ENCODE measurements at regions not wholly inside any gene's neighbourhood (a gene's known extent, or its start where the extent isn't known, plus 50 kb on each side); places are given as distances from the start of the nearest gene placed in this dataset.

GRCh38 chr15:58298879-58299850, 132.6 kb upstream of the LIPC start:
- TF ChIP-seq, protein P1, sequence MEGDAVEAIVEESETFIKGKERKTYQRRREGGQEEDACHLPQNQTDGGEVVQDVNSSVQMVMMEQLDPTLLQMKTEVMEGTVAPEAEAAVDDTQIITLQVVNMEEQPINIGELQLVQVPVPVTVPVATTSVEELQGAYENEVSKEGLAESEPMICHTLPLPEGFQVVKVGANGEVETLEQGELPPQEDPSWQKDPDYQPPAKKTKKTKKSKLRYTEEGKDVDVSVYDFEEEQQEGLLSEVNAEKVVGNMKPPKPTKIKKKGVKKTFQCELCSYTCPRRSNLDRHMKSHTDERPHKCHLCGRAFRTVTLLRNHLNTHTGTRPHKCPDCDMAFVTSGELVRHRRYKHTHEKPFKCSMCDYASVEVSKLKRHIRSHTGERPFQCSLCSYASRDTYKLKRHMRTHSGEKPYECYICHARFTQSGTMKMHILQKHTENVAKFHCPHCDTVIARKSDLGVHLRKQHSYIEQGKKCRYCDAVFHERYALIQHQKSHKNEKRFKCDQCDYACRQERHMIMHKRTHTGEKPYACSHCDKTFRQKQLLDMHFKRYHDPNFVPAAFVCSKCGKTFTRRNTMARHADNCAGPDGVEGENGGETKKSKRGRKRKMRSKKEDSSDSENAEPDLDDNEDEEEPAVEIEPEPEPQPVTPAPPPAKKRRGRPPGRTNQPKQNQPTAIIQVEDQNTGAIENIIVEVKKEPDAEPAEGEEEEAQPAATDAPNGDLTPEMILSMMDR (IDR thresholded peaks at IDR 0.05), result no peak
- TF ChIP-seq POLR2A (IDR thresholded peaks at IDR 0.05), result no peak
